Lower leg skin (tissue), 4 donors: ENCODE measurements at regions not wholly inside any gene's neighbourhood (a gene's known extent, or its start where the extent isn't known, plus 50 kb on each side); places are given as distances from the start of the nearest gene placed in this dataset.

ENCODE experiments used
- DNase-seq, 2 donors: peaks; one replicate each; pipeline ENCODE4 v3.0.0-alpha.2; 2019; ENCODE audit warnings: low spot score in 2 of 2
- H3K4me3 ChIP-seq: fragments of 200-600 bp; sonication (generic); 2 replicates; pipeline ENCODE4 v1.5.1; 2017; ENCODE audit warnings: mild to moderate bottlenecking, low read depth; ENCODE audit not compliant: poor library complexity, severe bottlenecking
- CTCF ChIP-seq, 3 donors: fragments of 450-650 bp; IDR thresholded peaks; one replicate each; pipeline ENCODE4 v1.5.1; 2016; ENCODE audit warnings: antibody characterized with exemption in 3 of 3, mild to moderate bottlenecking in 3 of 3, moderate library complexity in 2 of 3
- POLR2A ChIP-seq, 2 donors: fragments of 450-650 bp; IDR thresholded peaks; one replicate each; pipeline ENCODE4 v1.6.1; 2016 to 2017; ENCODE audit warnings: antibody characterized with exemption in 2 of 2, mild to moderate bottlenecking in 1 of 2, moderate library complexity in 1 of 2
- WGBS, 2 donors: methylation state at CpG; one replicate each; pipeline ENCODE4 v1.1.5; 2018; 5-methylcytosine and 5-hydroxymethylcytosine counted together
- intact Hi-C: fragments of 100-400 bp; cut with DNase I; formaldehyde crosslinking; loops from one replicate; pipeline ENCODE4 v1.15.0; 2023; ENCODE audit warnings: low total_unique reads

GRCh38 chr9:73979894-73980264 is 517.3 kb upstream of the RORB start:
- intact Hi-C loops = no loop called here
- WGBS, 2 donors = 63 to 68% methylated on average over 3 of the region's 3 CpGs
- TF ChIP-seq CTCF (IDR thresholded peaks at IDR 0.05) (no peak), POLR2A (IDR thresholded peaks at IDR 0.05) (no peak)
- no peak overlapping the region for H3K4me3 ChIP-seq
- no peak for DNase-seq

- no peak for DNase-seq
- TF ChIP-seq POLR2A (IDR thresholded peaks at IDR 0.05) (no peak), CTCF (IDR thresholded peaks at IDR 0.05) (no peak)
- H3K4me3 ChIP-seq = no peak overlapping the region
- intact Hi-C loops = no loop called here
Measured at GRCh38 chr9:73980754-73981153, 516.4 kb upstream of the RORB start.

GRCh38 chr9:73981405-73981804 is 515.7 kb upstream of the RORB start:
- no peak overlapping the region for H3K4me3 ChIP-seq
- no peak for TF ChIP-seq POLR2A (IDR thresholded peaks at IDR 0.05)
- TF ChIP-seq CTCF (IDR thresholded peaks at IDR 0.05) = no peak
- no peak for DNase-seq
- intact Hi-C loops = no loop called here
- WGBS, 2 donors = 77 to 80% methylated on average over 4 of the region's 4 CpGs

GRCh38 chr9:73995836-73996235 is 501.3 kb upstream of the RORB start:
- intact Hi-C loops = no loop called here
- no peak for TF ChIP-seq CTCF (IDR thresholded peaks at IDR 0.05)
- no peak for TF ChIP-seq POLR2A (IDR thresholded peaks at IDR 0.05)
- H3K4me3 ChIP-seq = no peak overlapping the region
- DNase-seq = no peak
- WGBS, 2 donors = 59 to 66% methylated on average over 2 of the region's 2 CpGs

- no peak overlapping the region for H3K4me3 ChIP-seq
- intact Hi-C loops = no loop called here
- 29 to 34% methylated on average over 1 of the region's 1 CpG for WGBS, 2 donors
- no peak for TF ChIP-seq CTCF (IDR thresholded peaks at IDR 0.05)
- TF ChIP-seq POLR2A (IDR thresholded peaks at IDR 0.05) = no peak
- DNase-seq = no peak
Measured at GRCh38 chr9:73996844-73997243, 500.3 kb upstream of the RORB start.

- no peak for DNase-seq
- intact Hi-C loops = no loop called here
- TF ChIP-seq POLR2A (IDR thresholded peaks at IDR 0.05) = no peak
- TF ChIP-seq CTCF (IDR thresholded peaks at IDR 0.05) = no peak
- H3K4me3 ChIP-seq = no peak overlapping the region
- WGBS, 2 donors = 40 to 53% methylated on average over 2 of the region's 2 CpGs
Measured at GRCh38 chr9:74001382-74001781, 495.8 kb upstream of the RORB start.
